ENCODE measurements at regions not wholly inside any gene's neighbourhood (a gene's known extent, or its start where the extent isn't known, plus 50 kb on each side); places are given as distances from the start of the nearest gene placed in this dataset.
"Not testable (repeated sequence)": the region's sequence is repeated elsewhere in the genome, so short reads cannot be mapped to it uniquely, and the experiment has no call there.

GRCh38 chr3:139127629-139128028 lies 82.9 kb upstream of the PRR23C start:
- TF ChIP-seq CTCF (conservative IDR thresholded peaks at IDR 0.05; ENCODE audit: low read depth, low read length); EZH2 (IDR thresholded peaks at IDR 0.05; ENCODE audit: low read length, unreplicated experiment): not testable (repeated sequence)
